Omental fat pad (tissue), 3 donors: ENCODE measurements at regions not wholly inside any gene's neighbourhood (a gene's known extent, or its start where the extent isn't known, plus 50 kb on each side); places are given as distances from the start of the nearest gene placed in this dataset.

Experiments
- ATAC-seq: fragments of 150-250 bp; one replicate; pipeline ENCODE4 v1.9.1; 2016; ENCODE audit warnings: mild to moderate bottlenecking, moderate library complexity; ENCODE audit not compliant: low FRiP score
- DNase-seq: peaks from one replicate; pipeline ENCODE4 v3.0.0-alpha.2; 2019; ENCODE audit warnings: low spot score
- CTCF ChIP-seq, 3 donors: fragments of 450-650 bp; IDR thresholded peaks; one replicate each; pipeline ENCODE4 v1.5.1; 2016 to 2017; ENCODE audit warnings: antibody characterized with exemption in 3 of 3, mild to moderate bottlenecking in 3 of 3, moderate library complexity in 2 of 3

- no peak for ATAC-seq
- no peak for TF ChIP-seq CTCF (IDR thresholded peaks at IDR 0.05)
- no peak for DNase-seq
These were observed 718.3 kb downstream of the PTPRU start for GRCh38 chr1:29954591-29954990.

GRCh38 chr1:29953961-29954360 lies 717.6 kb downstream of the PTPRU start:
- ATAC-seq (no peak), DNase-seq (no peak)
- TF ChIP-seq CTCF (IDR thresholded peaks at IDR 0.05): no peak

GRCh38 chr1:29949676-29950075 lies 713.4 kb downstream of the PTPRU start:
- ATAC-seq: no peak
- no peak for DNase-seq
- no peak for TF ChIP-seq CTCF (IDR thresholded peaks at IDR 0.05)

- ATAC-seq: no peak
- TF ChIP-seq CTCF (IDR thresholded peaks at IDR 0.05): no peak
- no peak for DNase-seq
These were observed 712.3 kb downstream of the PTPRU start for GRCh38 chr1:29948581-29948980.

GRCh38 chr1:29946057-29946456 lies 709.7 kb downstream of the PTPRU start:
- ATAC-seq (no peak), DNase-seq (no peak)
- TF ChIP-seq CTCF (IDR thresholded peaks at IDR 0.05): no peak

GRCh38 chr1:29945426-29945825 lies 709.1 kb downstream of the PTPRU start:
- ATAC-seq: no peak
- TF ChIP-seq CTCF (IDR thresholded peaks at IDR 0.05): no peak

GRCh38 chr1:29944253-29944905 lies 708.1 kb downstream of the PTPRU start:
- TF ChIP-seq CTCF (IDR thresholded peaks at IDR 0.05): no peak
- DNase-seq: no peak
- no peak for ATAC-seq

More at GRCh38 chr1:29945426-29945825, 709.1 kb downstream of the PTPRU start:
- DNase-seq: no peak
